ENCODE measurements at regions not wholly inside any gene's neighbourhood (a gene's known extent, or its start where the extent isn't known, plus 50 kb on each side); places are given as distances from the start of the nearest gene placed in this dataset.

- no peak for DNase-seq
Observed at GRCh38 chr18:40929399-40929798, 1025.6 kb upstream of the PIK3C3 start.

GRCh38 chr18:40926679-40927078 lies 1028.4 kb upstream of the PIK3C3 start:
- DNase-seq = no peak

DNA sequence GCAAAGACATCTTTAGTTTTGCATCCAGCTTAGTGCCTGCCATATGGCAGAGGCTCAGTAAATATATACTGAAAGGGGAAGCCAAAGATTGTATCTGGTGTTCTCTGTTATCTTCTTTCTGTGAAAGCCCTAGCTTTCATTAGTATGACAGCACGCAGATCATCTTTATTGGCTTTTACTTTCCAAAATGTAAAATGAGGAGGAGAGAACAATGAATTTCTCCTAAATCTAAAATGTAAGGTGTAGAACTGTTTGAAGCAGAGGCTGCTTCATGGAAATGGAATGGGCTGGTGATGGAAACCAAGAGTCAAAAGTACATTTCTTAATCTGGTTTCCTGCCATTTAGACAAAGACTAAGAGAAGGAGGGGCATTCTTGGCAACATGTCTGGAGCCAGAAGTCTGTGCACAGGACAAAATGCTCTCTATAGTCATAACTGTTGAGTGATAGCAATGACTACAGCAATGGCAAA lies 1029.9 kb upstream of the PIK3C3 start:
- no peak for DNase-seq

DNA sequence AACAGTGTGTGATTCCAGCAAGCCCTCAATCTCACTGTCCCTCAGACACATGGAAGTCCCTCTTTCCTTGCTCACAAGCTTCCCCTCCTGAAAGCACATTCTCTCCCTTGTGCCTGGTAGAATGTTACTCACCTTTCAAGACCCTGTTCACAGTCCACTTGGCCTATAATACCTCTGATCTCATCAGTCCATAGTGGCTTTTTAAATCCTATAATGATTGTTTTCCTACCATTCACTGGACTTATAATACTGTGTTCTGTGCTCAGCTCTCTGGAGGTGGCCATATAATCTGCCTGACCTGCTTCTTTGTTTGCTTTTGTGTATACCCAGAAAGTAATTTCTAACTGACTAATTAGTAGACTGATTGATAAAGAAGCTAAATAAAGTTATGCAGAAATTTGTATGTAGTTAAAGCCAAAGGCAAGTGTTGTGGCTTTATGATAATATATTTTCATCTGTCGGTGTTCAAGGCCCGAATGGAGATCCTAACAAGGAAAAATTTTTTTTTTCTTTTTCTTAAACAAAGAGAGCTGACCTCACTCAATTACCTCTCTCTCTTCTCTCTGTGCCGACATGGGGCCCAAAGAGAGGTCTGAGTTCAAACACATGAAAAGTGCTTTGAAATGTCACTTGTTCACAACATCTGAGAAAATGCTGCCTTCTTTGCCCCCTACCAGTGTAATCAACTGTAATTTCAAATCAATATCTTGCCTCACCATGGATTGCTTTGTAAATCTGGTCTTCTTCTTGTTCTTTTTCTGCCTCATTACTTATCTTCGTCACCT lies 1033.0 kb upstream of the PIK3C3 start:
- no peak for DNase-seq

- no peak for DNase-seq
Observed at GRCh38 chr18:40917056-40917455, 1038.0 kb upstream of the PIK3C3 start.

- no peak for DNase-seq
Observed at GRCh38 chr18:40915724-40916123, 1039.3 kb upstream of the PIK3C3 start.

- DNase-seq = no peak
Observed at GRCh38 chr18:40911582-40912254, 1043.3 kb upstream of the PIK3C3 start.

- no peak for DNase-seq
Observed at GRCh38 chr18:40911041-40911440, 1044.0 kb upstream of the PIK3C3 start.

DNA sequence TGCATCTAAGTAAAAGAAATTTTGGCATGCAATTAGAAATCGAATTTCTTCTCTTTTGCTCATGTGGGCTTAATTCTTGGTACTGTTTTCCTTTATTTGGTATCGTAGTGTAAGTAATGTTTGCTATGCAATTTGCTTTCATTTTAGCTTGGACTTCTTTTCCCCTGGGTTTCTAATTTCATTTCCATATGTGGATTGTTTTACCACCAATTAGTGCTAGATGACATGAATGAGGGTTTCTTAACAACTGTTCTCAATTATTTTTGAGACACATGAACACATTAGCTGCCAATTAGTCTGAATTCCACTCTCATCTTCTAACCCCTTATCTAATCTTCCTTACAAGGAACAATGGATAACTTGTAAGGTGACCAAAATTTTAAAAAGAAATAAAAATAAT lies 1047.2 kb upstream of the PIK3C3 start:
- DNase-seq = no peak

DNA sequence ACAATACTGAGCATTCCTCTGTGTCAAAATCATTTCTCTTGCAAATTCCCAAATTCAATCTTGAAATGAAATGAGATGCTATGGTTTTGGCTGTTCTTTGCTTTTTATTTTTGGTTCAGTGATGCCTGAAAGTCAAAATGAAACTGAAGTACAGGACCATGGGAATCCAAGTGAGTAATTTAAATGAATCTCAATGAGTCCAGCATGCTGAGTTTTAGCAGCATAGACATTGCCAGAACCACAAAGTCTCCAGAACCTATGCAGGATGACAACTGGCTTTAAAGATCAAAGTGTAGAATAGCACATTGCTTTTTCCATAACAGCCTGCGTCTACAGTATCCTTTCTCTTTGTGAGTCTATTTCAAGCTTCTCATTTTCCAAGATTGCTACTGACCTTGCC lies 1050.7 kb upstream of the PIK3C3 start:
- DNase-seq = no peak

- DNase-seq = no peak
Observed at GRCh38 chr18:40902436-40902835, 1052.6 kb upstream of the PIK3C3 start.

DNA sequence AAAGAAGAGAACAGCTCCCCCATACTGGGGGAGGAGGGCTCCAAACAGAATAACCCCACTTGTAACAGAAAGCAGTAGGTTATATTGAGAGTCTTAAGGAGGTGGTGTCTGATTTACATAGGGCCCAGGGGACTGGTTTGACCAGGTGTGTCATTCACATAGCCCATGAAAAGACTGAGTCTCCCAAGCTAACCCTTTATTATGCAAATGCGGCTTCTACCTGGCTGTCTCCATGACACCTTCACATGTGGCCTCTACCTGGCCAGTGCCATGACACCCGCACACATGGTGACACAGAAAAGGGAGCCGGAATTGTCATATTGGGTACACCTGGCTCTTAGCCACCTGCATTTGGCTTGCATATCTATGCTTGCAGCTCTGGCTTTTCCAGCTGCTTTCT lies 1057.2 kb upstream of the PIK3C3 start:
- DNase-seq = no peak

GRCh38 chr18:40883271-40883670 lies 1071.8 kb upstream of the PIK3C3 start:
- no peak for DNase-seq

GRCh38 chr18:40882468-40882867 lies 1072.6 kb upstream of the PIK3C3 start:
- DNase-seq = no peak

DNA sequence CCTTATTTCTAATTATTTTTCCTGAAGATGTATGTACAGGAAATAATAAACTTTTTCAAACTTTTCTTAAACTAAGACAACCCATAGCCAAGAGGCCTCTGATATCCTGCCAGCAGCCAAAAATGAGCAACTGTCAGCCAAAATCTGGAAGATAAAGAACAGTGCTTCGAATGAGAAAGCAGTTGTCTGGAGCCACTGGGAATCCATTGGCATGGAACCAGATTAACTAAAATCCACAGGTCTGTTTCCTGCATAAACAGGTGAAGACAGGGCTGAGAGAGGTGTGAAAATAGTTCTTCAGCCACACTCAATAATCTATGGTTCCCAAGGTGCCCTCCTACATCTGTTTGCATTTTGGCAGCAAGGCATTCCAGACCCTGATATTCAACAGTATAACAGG lies 1076.7 kb upstream of the PIK3C3 start:
- DNase-seq = no peak

DNA sequence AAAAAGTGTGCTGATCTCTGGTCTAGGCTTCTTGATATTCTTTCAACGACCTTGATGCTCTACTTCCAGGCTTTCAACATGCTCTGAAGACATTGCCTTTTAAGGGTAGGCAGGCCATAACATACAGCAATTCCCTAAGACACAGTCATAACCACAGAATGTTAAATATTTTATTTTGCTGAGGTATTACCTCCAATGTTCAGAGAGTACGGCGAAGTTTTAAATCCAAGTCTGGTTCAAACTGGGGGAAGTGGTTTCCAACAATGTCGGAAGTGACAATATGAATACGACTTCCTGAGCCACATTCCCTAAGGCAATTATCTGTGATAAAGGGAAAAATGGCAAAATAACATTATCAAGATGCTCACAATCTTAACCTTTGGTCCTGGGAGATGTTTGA lies 1077.9 kb upstream of the PIK3C3 start:
- DNase-seq = no peak

DNA sequence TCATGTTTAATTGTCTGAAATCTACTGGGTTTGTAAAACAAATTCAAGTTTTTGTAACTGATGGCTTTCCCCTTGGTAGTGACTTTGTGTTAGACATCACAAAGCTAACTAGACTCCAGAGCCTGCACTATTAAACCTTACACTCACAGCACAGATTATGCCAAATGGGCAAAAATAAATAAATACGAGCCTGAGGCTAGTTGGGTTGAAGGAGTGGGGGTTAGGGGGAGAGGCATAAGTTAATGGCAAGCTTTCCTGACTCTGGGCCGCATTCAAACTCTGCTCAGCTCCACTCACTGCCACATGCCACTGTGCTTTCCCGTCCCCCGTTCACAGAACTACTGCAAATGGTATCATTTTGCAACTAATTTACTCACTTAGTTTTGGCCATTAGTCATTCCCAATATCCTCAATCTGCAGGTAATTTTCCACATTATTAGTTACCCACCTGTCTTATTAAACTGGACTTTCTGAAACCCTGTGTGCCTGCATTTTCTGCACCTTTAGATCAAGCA lies 1079.9 kb upstream of the PIK3C3 start:
- DNase-seq = no peak

GRCh38 chr18:40874233-40874632 lies 1080.8 kb upstream of the PIK3C3 start:
- DNase-seq = no peak

- no peak for DNase-seq
Observed at GRCh38 chr18:40868110-40868858, 1086.8 kb upstream of the PIK3C3 start.

GRCh38 chr18:40867459-40867858 lies 1087.6 kb upstream of the PIK3C3 start:
- no peak for DNase-seq

- no peak for DNase-seq
Observed at GRCh38 chr18:40866968-40867367, 1088.1 kb upstream of the PIK3C3 start.

- no peak for DNase-seq
Observed at GRCh38 chr18:40866013-40866645, 1088.9 kb upstream of the PIK3C3 start.

GRCh38 chr18:40864846-40865245 lies 1090.2 kb upstream of the PIK3C3 start:
- no peak for DNase-seq
